ENCODE measurements at regions not wholly inside any gene's neighbourhood (a gene's known extent, or its start where the extent isn't known, plus 50 kb on each side); places are given as distances from the start of the nearest gene placed in this dataset.

- TF ChIP-seq RARB (CRISPR knock-in tag; IDR thresholded peaks at IDR 0.05) (no peak), TOX (CRISPR knock-in tag; IDR thresholded peaks at IDR 0.05; ENCODE audit: borderline replicate concordance) (no peak)
Measured at GRCh38 chr4:18754180-18754579, 732.6 kb upstream of the LCORL start.

Data from SK-N-SH treated with all-trans-retinoic acid at 6 μM for 48 hours (cell line).